NT2/D1 (cell line): ENCODE measurements at regions not wholly inside any gene's neighbourhood (a gene's known extent, or its start where the extent isn't known, plus 50 kb on each side); places are given as distances from the start of the nearest gene placed in this dataset.

Experiments
- SUZ12 ChIP-seq: IDR thresholded peaks from 2 replicates; pipeline ENCODE4 v1.6.1; 2011; ENCODE audit not compliant: insufficient read length, insufficient read depth; ENCODE audit errors: extremely low read depth
- ZNF274 ChIP-seq: IDR thresholded peaks from 2 replicates; pipeline ENCODE4 v1.6.1; 2011; ENCODE audit warnings: mild to moderate bottlenecking, low read depth, low read length

DNA sequence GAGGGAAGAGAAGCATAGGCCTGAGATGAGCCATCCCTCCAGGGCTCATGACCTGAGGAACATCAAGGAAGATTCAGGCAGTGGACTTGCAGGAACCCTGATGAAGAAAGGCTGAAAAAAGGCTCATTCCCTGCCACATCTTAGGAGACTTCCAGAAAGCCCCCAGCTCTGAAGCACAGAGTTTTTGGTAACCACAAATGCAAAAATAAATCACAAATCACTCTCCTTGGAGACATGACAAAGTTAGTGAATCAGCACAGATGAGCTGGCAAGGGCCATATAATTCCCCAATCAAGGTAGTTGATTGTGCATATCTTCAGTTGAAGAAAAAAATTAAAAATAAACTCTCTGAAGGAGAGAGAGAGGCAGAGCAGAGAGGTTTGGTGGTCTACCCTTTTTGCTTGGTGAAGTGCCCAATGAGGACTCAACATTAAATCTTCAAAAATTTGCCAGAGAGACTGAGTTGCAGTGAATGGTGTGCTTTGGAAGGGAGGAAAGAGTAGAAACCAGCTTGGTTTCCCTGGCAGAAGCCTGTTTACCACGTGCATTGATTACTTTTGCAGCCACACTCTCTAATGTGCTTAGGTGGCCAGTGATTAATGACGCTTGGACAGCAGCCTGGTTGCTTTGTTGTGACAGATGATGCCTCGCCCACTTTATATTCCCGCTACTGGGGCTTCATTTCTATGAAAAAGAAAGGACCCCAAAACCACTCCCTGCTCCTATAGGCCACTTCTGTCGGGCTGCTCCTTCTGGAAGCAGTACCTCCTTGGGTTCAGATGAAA is 257.4 kb upstream of the SLC14A2 start:
- TF ChIP-seq SUZ12: no peak
- no peak for TF ChIP-seq ZNF274
